ENCODE measurements at regions not wholly inside any gene's neighbourhood (a gene's known extent, or its start where the extent isn't known, plus 50 kb on each side); places are given as distances from the start of the nearest gene placed in this dataset.

DNA sequence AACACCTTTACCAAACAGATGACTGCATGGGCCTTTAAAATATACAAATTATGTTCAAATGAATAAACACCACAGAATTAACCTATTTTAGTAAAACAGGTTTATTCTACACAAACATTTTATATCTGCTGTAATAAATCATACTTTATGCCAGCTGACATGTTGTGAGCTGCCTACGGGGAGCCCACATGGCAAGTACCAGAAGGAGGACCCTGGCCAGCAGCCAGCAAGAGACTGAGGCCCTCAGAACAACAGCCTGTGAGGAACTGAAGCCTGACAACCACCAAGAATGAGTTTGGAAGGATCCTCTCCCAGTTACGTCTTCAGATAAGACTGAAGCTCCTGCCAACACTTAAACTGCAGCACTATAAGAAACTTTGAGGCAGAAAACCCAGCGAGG, 377.0 kb downstream of the PDGFC start:
- no peak for DNase-seq (ENCODE audit: low spot score)

DNA sequence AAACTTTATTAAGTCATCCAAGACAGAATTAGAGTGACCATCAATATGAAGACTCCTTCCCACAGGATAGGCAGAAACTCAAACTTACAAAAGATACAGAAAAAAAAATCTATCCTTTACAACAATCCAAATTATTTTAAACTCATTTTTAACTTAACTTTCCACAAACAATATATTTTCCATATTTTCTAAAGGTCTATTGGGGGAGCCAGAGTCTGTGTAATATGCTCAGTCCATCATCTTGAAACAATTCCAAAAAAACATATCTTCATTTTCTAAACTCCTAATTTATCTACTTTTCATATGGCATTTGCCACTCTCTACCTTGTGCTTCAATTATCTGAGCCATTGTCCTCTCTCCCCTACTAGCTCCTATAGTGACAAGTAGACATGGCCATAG, 378.1 kb downstream of the PDGFC start:
- DNase-seq (ENCODE audit: low spot score) = no peak

DNA sequence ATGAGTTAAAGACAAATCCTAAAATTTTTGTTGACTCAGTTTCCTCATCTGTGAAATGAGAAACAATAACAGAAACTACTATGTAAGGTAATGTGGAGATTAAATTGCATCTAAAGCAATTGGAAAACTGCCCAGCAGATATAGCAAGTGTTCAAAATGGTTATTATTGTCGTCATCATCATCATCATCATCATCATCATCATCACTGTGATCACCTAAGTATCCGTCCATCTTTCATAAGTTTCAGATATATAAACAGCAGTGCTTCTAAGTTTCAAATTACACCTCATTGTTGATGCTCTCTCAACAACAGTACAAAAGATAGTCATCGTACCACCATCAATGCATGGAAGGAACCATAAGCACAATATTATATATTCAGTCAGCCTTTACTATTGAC, 379.9 kb downstream of the PDGFC start:
- no peak for DNase-seq (ENCODE audit: low spot score)

DNA sequence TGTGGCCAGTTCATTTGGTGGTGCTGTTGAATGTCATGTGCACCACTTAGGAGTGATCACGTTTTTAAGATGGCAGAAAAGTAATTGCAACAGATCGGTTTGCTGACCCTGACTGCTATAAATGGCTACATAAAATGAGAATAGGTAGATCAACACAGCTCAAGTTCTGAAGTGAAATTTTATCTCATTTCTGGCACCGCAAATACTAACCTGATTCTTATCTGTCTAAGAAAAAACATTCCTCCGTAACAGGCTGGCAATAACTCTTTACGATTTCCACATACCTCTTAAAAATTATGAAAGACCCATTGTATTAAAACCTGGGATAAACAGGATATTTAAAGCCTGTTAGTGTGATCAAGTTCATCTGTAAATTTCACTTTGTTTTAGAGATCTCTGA, 387.5 kb downstream of the PDGFC start:
- DNase-seq (ENCODE audit: low spot score) = no peak

DNA sequence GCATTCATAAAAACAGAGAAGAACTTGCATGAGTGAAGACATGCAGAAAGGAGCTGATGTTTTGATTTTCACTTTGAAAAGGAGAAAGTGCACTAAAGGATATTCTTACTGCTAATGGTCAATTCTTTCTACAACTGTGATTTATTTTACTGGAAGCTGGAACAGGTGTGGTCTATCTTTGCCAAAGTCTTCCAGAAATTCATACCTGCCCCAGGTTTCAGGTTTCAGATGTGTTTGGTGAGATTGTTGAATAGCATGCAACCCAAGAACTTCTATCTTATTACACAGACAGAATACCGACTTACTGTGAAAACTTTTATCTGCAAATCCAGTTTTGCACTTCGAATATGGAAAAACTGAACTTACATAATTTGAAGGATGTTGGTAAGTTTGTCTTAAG, 388.3 kb downstream of the PDGFC start:
- no peak for DNase-seq (ENCODE audit: low spot score)

GRCh38 chr4:156581282-156582063, 390.1 kb downstream of the PDGFC start:
- no peak for DNase-seq (ENCODE audit: low spot score)

DNA sequence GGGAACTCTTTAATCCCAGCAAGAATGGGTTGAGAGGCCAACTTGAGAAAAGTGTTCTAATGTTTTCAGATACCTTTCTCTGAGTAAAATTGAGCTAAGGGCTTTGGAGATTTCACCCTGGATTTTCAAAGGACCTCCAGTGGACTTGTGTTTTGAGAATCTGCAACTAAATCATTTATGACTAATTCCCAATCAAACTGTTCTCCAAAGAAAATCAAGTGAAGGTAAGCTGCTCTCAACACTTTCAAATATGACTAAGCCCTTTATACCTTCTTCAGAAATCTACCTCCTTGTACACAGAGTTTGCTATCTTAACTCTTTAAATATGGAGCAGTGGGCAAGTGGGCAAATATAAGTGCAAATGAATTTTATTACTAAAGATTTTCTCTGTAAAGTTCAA, 392.9 kb downstream of the PDGFC start:
- no peak for DNase-seq (ENCODE audit: low spot score)

DNA sequence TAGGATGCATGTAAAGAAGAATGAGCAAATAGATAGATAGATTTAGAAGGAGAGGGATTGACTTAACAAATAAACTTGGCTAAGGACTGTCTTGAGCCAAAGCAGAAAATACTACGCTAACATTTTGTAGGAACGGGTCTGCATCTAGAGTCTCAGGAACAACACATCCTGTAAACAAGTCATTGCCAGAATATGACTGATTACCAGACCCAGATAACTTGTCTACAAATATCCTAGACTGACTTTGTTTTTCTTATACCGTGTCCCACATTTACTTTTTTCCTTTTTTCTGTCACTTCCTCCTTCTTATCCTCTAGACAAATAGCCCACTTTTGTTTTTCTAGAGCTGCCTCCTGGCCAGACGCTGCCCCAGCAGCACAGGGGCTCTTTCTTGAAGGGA, 393.6 kb downstream of the PDGFC start:
- no peak for DNase-seq (ENCODE audit: low spot score)

GRCh38 chr4:156576946-156577345, 394.7 kb downstream of the PDGFC start:
- no peak for DNase-seq (ENCODE audit: low spot score)

DNA sequence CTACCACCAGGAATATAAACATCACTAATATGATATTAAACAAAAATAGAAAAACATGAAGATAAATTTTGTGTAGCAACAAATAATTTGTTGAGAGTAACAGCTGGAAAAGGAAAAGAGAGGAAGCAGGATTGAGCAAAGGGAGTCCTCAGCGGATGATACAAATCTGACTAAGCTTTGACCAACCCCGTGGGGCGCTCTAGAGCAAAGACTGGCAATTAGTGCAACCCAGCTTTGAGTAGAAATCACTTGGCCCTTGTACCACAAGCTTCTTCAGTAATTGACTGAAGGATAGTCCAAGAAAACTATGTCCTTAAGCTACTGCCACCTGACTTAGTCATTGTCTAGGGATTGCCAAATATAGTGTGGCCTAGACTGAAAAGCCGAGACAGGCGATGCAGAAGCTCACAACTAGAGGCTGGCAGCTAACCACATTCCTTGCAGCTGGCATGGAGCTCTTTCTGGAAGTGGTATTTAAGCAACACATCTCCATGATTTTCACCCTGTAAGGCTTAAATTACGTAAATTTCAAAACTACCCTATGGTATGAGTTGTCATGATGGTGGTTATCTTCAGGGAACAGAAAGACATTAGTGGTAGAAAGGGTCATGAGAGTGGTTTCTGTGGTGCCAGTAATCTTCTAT, 396.0 kb downstream of the PDGFC start:
- DNase-seq (ENCODE audit: low spot score) = no peak

DNA sequence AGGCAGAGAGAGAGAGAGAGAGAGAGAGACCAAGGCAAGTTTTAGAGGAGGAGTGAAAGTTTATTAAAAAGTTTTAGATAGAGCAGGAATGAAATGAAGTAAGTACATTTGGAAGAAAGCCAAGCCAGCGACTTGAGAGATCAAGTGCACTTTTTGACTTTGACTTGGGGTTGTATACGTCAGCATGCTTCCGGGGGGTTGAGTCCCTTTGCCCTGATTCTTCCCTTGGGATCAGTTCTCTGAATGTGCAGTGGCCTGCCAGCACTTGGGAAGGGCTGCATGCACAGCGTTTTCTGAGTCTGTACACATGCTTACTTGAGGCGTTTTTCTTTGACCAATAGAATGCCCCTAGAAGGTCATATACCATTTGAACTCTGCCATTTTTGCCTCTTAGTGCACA, 400.5 kb downstream of the PDGFC start:
- DNase-seq (ENCODE audit: low spot score) = no peak

GRCh38 chr4:156569535-156569934, 402.1 kb downstream of the PDGFC start:
- no peak for DNase-seq (ENCODE audit: low spot score)

GRCh38 chr4:156568484-156568883, 403.1 kb downstream of the PDGFC start:
- DNase-seq (ENCODE audit: low spot score) = no peak

DNA sequence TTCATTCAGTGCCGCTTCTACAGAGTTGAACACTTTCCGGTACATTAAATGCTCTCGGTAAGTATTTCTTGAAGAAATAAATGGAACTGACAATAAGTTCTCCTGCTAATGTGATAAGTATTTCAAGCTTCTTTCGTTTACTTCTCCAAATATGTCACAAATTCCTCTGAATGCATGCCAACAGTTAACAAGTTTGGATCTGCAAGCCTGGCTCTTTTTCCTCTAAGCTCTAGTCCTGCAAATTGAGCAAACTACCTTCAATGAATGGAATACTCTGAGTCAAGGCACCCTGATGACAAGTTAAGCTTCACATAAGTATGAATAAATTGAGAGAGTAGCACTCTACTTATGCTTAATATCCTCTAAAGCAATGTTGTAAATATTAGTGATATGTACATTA, 403.6 kb downstream of the PDGFC start:
- no peak for DNase-seq (ENCODE audit: low spot score)

DNA sequence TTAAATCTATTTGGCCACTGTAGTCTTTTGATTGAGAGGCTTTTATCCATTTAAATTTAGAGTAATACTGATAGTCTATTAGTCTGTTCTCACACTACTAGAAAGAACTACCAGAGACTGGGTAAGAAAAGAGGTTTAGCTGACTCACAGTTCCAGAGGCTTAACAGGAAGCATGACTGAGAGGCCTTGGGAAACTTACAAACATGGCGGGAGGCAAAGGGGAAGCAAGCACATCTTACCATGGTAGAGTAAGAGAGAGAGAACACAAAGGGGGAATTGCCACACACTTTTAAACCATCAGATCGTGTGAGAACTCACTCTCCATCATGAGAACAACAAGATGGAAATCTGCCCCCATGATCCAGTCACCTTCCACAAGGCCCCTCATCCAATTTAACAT, 410.9 kb downstream of the PDGFC start:
- DNase-seq (ENCODE audit: low spot score) = no peak

GRCh38 chr4:156559346-156559745, 412.3 kb downstream of the PDGFC start:
- DNase-seq (ENCODE audit: low spot score) = no peak

GRCh38 chr4:156558373-156559025, 413.1 kb downstream of the PDGFC start:
- no peak for DNase-seq (ENCODE audit: low spot score)

DNA sequence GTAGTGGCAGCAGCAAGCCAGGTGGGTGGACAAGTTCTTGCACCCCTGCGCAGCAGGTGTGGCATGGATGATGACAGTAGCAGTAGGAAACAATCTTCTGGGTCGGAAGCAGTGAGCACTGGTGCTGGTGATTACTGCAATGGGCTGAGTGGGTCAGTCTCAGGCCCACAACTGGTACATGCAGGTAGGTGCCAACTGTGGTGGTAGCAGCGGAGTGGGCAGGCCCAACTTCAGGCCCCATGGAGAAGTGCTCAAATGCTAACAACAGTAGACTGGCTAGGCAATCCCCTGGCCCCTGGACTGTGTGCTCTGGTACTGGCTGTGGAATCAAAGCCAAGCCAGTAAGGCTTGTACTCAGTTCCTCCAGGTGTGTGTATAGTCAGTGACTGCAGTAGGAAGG, 413.7 kb downstream of the PDGFC start:
- no peak for DNase-seq (ENCODE audit: low spot score)

- DNase-seq (ENCODE audit: low spot score) = no peak
Observed at GRCh38 chr4:156556336-156556735, 415.3 kb downstream of the PDGFC start.

DNA sequence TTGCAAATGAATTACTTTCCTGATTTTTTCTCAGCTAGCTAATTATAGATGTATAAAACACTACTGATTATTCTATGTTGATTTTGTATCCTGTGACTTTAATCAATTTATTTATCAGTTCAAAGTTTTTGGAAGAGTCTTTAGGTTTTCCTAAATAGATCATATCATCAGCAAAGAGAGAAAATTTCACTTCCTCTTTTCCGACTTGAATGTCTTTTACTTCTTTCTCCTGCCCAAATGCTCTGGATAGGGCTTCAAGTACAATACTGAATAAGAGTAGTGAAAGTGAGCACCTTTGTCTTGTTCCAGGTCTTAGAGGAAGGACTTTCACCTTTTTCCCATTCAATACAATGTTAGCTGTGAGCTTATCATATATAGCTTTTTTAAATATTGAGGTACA, 417.9 kb downstream of the PDGFC start:
- DNase-seq (ENCODE audit: low spot score) = no peak

GRCh38 chr4:156547891-156548290, 423.7 kb downstream of the PDGFC start:
- no peak for DNase-seq (ENCODE audit: low spot score)

DNA sequence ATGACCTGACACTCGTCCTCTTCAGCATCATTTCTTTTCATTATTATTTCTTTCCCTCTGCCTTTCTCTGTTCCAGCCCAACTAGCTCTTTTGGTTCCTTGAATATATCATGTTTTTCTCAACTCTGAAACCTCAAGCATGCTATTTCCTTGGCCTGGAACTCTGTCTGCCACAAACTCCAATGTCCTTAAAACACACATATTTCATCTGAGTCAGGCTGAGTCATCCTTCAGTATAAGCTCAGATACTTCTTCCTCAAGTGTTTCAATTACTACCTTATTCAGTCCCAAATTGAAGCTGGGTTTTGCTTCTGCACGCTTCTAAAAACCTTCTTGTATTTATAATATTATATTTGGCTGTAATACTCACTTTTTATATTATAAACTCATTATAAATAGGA, 424.2 kb downstream of the PDGFC start:
- peak; percentile 65 for DNase-seq (ENCODE audit: low spot score)

DNA sequence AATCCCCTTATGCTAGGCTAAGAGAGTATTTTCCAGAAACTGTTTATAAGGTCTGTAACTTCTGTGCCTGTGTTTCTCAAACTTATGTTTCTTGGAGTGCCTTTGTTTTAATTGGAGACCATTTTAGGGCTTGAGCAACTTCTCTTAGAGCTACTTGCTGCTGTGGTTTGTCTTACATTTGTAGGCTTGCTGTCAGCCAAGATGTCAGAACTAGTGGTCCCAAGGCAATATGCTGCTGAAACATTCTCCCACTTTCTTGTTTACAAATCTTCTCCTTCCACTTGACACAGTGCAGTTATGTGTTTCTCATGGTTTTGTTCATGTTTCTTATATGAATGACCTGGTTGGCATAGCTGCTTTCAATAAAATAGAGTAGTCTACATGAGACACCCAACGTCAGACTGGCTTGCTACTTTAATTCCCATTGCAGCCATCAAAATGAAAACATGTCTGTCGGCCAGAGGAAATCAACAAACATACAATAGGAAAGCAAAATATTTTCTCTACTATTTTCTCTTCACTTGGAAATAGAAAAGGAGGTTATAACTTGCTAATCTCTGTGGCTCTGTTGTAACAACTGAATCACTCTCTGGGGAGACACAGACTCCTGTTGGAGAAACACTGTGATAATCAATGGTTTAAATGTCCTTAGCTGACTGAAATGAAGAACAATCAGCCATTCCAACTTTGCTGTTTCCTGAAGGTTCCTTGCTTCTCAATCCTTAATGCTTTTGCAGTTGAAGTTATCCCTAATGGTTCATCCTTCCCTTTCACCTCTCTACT, 426.4 kb downstream of the PDGFC start:
- no peak for DNase-seq (ENCODE audit: low spot score)

Measured in COLO829 (cell line).